Activated naive CD4-positive, alpha-beta T cell treated with anti-CD3 and anti-CD28 coated beads, Interleukin-2, amount 50 U/mL, for 16 hours (primary cell): ENCODE measurements at regions not wholly inside any gene's neighbourhood (a gene's known extent, or its start where the extent isn't known, plus 50 kb on each side); places are given as distances from the start of the nearest gene placed in this dataset.

Source experiments
- DNase-seq: peaks from one replicate; pipeline ENCODE4 v3.0.0-alpha.2; 2020

- no peak for DNase-seq
These were observed 966.3 kb downstream of the DTWD2 start for GRCh38 chr5:118022062-118022461.

- DNase-seq: no peak
These were observed 970.8 kb downstream of the DTWD2 start for GRCh38 chr5:118017536-118017935.

DNA sequence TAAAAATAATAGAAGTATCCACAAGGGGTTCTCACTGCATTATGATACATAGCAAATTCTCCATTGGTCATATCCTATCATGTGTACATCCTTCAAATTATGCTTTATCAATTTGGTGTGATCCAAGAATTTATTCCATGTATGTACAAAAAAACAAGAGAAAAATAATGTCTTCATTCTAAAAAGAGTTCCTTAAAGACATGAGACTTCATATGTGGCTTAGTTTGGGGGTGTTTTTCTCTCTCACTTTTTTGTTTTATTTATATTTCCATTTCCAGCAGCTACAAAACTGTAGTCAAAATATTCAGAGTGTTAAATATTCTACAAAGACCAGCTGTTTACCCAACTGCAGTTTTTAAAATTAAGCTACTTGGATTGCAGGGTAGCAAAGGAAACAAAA is 972.0 kb downstream of the DTWD2 start:
- DNase-seq: no peak

- no peak for DNase-seq
These were observed 972.8 kb downstream of the DTWD2 start for GRCh38 chr5:118015511-118015910.

GRCh38 chr5:118009741-118010297 is 978.5 kb downstream of the DTWD2 start:
- no peak for DNase-seq

DNA sequence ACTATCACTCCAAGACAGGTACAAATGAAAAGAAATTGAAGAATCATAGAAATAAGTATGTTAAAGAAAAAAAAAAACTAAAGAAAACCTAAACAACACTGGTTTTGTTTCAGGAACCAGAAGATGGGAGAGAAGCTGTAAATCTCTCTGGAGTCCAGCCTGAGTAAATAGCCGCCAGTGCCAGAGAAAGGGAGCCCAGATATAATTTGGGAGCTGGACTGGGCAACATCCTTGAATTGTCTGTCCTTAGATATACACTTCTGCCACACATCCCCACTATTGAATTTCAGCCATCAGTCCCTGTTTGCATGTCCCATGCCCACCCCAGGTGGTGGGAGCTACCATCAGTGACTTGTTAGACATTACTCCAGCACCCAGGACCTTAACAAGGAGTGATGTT is 979.6 kb downstream of the DTWD2 start:
- no peak for DNase-seq

- DNase-seq: no peak
These were observed 981.1 kb downstream of the DTWD2 start for GRCh38 chr5:118007262-118007661.

- no peak for DNase-seq
These were observed 982.1 kb downstream of the DTWD2 start for GRCh38 chr5:118006219-118006618.

- DNase-seq: no peak
These were observed 988.3 kb downstream of the DTWD2 start for GRCh38 chr5:117999939-118000549.

GRCh38 chr5:117982691-117983090 is 1005.7 kb downstream of the DTWD2 start:
- no peak for DNase-seq

DNA sequence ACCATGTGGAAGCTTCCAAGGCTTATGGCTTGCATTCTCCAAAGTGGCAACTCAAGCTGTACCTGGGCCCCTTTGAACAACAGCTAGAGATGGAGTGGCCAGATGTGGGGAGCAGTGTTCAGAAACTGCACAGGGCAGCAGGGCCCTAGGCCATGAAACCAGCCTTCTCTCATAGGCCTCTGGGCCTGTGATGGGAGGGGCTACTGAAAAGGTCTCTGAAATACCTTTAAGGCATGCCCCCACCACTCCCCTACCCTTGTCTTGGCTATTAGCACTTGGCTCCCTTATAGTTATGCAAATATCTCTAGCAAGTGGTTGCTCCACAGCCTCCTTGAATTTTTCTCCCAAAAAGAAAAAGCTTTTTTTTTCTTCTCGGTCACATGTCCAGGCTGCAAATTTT is 1014.6 kb downstream of the DTWD2 start:
- no peak for DNase-seq

DNA sequence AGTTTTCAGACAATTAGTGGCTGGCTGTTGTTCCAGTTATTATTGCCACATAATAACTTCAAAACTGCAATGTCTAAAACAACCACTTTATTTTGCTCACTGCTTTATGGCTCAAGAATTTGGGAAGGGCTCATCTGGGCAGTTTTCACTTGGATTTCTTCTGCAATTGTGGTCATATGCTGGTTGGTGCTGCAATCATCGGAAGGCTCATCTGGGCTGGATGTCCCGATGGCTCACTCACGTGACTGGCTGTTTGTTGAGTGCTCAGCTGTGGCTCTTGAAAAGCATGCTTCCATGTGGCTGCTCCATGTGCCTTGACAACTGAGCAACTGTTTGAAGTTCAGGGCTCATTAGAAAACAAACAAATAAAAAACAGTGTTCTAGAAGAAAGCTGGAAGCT is 1032.5 kb downstream of the DTWD2 start:
- DNase-seq: no peak

DNA sequence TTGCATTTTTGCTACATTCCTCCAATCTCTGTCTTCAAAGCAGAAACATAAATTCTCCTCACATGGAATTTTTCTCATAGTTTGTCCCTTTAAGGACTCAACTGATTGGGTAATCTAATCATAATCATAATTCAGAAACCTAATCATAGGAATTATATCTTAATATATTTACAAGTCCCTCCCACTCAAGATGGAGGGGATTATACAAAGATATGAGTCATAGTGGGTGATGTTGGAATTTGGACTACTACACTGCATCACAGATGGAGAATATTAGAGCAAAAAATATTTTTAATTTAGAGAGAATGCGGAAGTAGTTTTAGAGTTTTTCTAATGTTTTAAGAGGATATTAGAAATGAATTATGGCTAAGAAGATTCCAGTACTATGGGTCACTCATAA is 1034.0 kb downstream of the DTWD2 start:
- no peak for DNase-seq

- no peak for DNase-seq
These were observed 1035.1 kb downstream of the DTWD2 start for GRCh38 chr5:117953272-117953671.

- DNase-seq: no peak
These were observed 1040.5 kb downstream of the DTWD2 start for GRCh38 chr5:117947836-117948235.

GRCh38 chr5:117947121-117947520 is 1041.2 kb downstream of the DTWD2 start:
- DNase-seq: no peak

- DNase-seq: no peak
These were observed 1043.1 kb downstream of the DTWD2 start for GRCh38 chr5:117945258-117945657.

DNA sequence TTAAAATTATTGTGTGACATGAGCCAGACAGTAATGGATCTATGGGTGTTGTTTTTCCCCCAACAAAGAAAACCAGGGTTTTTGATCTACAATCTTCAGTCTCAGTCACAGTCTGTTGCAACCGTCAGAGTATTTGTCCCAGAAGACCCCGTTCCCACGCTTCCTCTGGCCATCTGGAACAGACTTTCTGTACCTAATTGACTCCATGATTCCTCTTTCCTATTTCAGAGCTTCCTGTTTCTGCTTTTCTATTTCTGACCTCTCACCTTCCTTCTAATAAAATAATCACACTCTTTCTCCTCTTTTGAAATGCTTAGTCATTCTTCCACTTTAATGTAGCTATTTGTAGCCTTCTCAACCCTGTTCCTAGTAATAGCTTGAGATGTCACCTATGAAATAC is 1044.8 kb downstream of the DTWD2 start:
- no peak for DNase-seq

DNA sequence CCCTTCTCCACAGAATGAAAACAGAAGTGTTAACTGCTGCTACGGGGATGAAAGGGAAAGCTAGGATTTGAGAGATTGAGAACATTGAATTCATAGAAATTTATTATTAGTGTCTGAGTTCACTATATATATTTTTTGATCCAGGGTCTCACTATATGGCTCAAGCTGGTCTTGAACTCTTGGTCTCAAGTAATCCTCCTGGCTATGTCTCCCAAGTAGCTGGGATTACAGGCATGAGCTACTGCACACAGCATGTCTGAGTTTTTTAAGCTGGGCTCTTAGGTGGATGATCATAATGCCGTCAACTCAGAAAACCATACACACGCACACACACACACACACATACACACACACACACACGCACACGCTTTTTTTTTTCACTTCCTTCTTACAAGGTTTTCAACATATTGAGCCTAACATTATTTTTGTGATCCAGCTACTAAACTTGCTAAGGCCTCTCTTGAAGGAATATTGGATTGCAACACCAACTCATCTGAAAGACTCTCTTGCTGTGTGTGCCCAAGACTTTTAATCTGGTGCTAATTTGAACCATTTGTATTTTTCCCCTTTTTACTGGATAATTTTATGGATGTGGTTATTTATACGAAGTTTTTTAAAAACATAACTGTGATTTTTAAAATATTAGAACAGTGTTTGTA is 1045.4 kb downstream of the DTWD2 start:
- no peak for DNase-seq

- DNase-seq: no peak
These were observed 1095.1 kb downstream of the DTWD2 start for GRCh38 chr5:117893211-117893610.

GRCh38 chr5:117892360-117892759 is 1096.0 kb downstream of the DTWD2 start:
- no peak for DNase-seq

DNA sequence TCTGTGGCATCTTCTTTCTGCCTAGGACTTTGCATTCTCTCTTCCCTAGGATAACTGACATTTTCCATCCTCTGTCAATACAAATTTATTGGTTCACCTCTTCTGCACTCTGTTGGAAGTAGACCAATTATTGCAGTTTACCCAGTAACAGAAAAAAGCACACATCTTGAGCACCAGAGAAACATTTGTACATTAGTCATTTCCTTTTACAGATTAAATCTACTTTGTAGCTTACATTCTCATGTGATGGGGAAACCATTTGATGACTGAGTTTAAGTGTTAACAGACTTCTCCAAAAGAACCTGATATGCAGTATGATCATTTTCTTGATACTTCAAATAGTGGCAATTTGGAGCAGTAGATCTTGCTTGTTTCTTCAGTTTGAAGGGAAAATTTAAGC is 1098.8 kb downstream of the DTWD2 start:
- DNase-seq: no peak

DNA sequence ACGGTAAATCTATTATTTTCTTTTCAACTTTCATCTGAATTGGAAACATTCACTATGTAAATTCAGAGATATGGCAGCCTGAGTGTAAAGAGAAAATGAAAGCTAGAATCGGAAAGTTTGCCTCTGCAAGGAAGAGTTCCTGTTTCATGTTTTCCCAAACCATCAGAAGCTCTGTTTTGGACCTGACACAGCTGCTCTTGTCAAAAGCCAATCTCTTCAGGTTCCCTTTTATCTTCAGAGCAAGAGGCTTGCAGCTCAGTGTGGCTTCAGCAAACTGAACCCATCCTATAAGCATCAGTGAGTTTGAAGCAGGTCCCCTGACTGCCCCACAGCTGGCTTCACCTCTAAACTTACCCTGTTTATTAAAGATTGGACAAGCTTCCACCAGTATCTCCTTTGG is 1099.7 kb downstream of the DTWD2 start:
- DNase-seq: no peak

- DNase-seq: no peak
These were observed 1106.7 kb downstream of the DTWD2 start for GRCh38 chr5:117881426-117882230.
